ENCODE measurements at regions not wholly inside any gene's neighbourhood (a gene's known extent, or its start where the extent isn't known, plus 50 kb on each side); places are given as distances from the start of the nearest gene placed in this dataset.

DNA sequence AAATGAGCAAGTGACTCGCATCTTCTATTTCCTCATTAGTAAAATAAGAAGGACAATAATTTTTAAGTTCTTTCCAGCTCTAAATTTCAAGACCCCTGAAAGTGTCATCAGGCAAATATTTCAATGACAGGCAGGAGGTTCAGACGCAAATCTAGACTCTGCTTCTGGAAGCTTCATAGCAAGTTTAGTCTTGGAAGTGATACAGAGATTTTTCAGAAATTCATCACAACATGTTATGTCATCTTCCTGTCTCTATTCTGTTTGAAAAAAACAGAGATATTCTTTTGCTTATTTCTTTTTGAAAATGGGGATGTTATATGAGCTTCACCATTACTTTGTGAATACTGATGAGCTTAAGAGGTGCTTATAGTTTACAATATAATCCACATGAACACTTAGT lies 74.0 kb downstream of the C3orf85 start:
- ATAC-seq (no peak), DNase-seq (ENCODE audit: low spot score) (no peak)

DNA sequence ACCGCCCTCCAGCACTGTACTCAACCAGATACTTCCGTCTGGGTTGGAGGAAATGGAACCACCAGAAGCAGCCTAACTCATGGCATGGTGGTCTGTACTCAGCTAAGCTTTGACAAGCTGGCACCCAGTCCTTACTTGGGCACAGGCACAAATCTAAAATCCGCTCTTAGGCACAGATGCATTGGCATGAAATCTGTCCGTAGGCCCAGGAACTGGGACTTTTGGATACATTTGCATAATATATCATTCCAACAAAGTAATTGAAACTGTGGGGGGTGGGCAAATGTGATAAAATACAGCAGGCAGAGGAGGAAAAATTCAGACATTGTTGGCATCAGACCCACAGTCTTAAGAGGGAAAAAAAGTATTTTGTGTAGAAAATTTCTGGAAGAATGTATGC lies 75.4 kb downstream of the C3orf85 start:
- DNase-seq (ENCODE audit: low spot score), result no peak

DNA sequence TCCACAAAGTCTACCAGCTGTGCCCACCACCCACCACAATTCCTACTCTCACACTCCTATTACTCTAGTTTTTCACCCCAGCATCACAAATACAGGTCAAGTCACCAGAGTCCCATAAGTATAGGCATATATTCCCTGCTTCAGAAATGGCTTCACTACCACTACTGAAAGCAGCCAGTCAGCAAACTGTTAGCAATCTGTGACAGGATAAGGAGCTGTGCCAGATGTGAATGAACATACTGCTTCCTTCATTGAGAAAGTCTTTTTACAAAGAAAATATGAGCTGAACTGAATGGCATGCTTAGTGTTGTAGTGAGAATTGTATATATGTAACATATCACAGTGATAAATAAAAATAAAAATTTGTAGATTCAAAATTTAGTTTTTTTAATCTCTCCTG lies 76.8 kb downstream of the C3orf85 start:
- no peak for DNase-seq (ENCODE audit: low spot score)

More for the DNA sequence above, 75.4 kb downstream of the C3orf85 start:
- ATAC-seq, result no peak

DNA sequence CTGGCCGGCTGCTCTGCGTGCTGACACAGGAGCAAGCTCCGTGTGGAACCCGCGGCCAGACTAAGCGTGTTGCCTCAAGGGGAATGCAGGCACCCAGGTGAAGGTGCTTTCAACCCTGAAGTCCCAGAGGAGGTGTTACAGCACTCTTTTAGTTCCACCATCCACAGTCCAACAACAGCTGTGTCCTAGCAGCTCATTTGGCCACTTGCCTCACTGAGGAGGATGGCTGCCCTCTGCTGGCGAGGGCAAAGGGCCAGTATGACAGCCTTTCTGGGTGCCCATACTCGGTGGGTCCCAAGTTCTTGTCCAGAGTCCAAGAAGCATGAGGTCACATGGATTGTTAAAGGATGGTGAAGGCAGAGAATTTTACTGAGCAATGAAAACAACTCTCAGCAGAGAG lies 87.8 kb downstream of the C3orf85 start:
- ATAC-seq (peak; percentile 100), DNase-seq (ENCODE audit: low spot score) (peak; percentile 82)

More for the DNA sequence above, 76.8 kb downstream of the C3orf85 start:
- no peak for ATAC-seq

DNA sequence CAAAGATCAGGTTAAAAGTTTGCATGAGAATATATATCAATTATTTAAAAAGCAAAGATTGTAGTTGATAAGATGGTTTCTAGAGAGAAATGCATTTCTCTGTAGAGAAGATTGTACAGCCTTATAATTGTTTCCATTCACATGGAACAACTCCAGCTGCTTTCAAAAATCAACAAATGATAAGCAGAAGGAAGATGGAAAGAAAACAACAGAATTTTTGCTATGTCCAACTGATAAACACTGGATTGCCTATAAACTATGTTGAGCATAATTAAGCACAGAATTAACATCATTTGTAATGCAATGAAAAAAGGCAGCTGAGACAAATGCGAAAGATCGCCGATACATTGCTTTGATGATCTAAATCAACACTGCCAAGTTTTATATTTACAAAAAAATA lies 89.0 kb downstream of the C3orf85 start:
- no peak for ATAC-seq
- DNase-seq (ENCODE audit: low spot score), result no peak

DNA sequence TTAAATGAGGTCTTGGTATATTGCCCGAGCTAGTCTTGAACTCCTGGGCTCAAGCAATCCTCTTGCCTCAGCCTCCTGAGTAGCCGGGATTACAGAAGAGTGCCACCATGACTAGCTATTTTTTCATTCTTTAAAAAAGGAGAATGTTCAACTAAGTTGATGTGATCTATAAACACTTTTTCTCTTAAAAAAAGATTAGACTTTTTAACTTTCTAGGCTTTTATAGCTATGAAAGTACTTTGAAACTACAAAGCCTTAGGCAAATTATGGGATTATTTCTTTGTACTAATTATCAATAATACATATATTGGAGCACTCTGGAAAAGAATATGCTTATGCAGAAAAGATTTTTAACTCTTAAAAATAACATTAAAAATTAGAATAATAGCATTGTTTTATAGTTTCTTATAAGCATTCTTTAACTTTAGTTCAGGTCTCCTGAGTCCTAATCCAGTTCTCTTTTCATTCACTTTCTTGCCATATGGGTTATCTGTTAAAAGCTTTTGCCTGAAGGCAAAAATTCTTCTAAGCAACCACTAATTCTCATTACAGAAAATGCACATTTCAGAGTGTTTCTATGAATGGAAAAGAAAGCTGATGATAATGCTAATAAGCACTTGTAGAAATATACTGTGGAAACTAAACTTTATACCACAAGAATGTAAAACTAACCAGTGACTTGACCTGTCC lies 87.8 kb downstream of the DPPA2 start:
- DNase-seq (ENCODE audit: low spot score), result no peak
- ATAC-seq, result no peak

DNA sequence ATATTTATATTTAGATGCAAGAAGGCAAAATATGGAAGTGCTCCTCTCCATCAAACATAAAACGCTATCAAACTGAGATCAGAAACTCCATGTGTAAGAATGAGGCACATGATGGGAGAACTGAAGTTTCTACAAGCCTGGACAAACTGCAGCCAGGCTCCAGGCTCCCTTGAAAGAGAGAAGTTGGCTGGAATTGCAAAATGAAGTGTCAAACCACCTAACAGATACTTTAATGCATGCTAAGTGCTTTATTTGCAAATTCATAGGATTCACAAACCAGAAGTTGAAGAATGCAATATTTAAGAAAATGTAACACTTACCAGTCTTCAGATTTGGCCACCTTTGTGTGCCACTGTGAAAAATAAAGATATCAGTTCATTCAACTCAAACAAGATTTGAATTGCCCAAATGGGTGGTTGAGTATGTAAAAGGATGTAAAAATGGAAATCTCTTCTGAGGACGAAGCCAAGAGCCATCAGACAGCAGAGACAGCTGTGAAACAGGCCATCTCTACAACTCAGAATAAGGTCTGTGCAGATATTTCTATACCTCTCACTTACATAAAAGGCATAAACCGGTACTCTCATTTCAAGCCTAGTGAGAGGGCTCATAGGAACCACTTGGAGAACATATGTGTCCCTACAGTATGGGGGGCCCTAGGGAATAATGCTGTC lies 87.0 kb downstream of the DPPA2 start:
- no peak for DNase-seq (ENCODE audit: low spot score)
- no peak for ATAC-seq

DNA sequence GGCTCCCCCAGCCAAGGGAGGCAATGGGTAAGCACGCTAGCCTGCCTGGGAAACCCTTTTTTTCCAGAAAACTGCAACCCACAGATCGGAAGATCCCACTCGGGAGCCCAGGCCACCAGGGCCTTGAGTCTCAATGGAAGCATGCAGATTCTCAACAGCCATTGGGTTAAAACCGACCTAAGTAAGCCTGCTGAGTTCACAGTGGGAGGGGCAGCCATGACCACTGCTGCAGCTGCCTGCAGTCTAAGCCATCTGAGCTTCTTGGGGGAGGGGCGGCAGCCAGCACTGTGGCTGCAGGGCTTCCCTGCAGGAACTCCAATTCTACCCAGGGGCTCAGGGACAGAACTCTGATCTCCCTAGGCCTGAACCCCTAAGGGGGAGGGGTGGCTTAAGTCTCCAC lies 82.0 kb downstream of the DPPA2 start:
- ATAC-seq (no peak), DNase-seq (ENCODE audit: low spot score) (no peak)

DNA sequence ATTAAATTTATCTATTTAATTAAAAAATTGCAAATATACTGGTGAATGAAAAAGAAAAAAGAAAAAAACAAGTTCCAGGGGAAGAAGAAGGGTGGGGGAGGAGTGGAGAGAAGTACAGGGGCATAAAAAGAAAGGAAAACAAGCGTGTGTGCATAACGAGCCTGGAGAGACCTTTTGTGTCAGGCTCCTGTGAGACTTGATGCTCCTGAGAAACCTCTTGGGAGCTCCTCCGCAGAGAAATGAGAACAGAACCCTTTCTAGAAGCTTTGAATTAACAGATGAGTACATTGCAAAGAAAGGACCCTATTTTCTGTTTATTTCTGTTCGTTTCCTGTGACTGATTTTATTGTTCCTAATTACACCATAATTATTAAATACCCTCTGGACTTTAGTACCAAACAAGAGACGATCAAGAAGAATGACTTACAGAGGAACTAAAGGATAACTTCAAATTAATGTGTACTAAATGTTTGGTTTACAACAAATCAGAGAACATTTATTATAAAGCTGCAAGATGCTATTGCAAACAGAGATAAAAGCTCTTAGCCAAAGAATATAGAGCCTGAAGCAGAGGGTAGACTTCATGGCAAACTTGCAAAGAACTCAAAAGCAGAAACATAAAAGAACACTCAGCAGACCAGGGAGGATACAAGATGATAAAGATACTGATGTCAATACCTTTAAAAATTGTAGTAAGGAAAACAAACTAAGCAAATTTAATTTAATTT lies 74.7 kb downstream of the DPPA2 start:
- DNase-seq (ENCODE audit: low spot score), result no peak
- no peak for ATAC-seq

DNA sequence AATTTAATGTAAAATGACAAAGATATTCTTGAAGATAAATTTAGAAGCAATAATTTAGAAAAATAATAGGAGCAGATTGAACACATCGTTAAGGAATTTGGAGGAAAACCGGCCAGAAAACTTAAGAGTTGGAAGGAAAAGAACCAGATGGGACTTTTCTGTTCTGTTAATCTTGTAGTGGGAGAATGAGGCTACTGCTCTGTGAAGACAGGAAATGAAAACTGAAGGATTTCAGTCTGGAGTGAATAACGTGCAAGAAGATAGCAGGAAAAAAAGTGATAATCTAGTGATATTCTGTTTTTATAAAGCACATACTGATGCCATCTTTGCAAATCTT lies 74.2 kb downstream of the DPPA2 start:
- ATAC-seq (no peak), DNase-seq (ENCODE audit: low spot score) (no peak)
